Mammary epithelial cell (primary cell): ENCODE measurements at regions not wholly inside any gene's neighbourhood (a gene's known extent, or its start where the extent isn't known, plus 50 kb on each side); places are given as distances from the start of the nearest gene placed in this dataset.

Experiments used
- EZH2 ChIP-seq: IDR thresholded peaks from 2 replicates; pipeline ENCODE4 v1.6.1; 2012; ENCODE audit warnings: low read length, inconsistent platforms, borderline replicate concordance
- TF ChIP-seq, protein P1 (sequence below), 2 donors: IDR thresholded peaks in 1 of 2; conservative IDR thresholded peaks in 1 of 2; 2 replicates each; pipeline ENCODE4 v1.5.1; 2011 to 2012; ENCODE audit warnings: inconsistent platforms in 2 of 2, low read length in 2 of 2, mild to moderate bottlenecking in 2 of 2, control low read depth in 1 of 2, low read depth in 1 of 2; ENCODE audit not compliant: insufficient read depth in 1 of 2; ENCODE audit errors: extremely low read depth in 1 of 2

DNA sequence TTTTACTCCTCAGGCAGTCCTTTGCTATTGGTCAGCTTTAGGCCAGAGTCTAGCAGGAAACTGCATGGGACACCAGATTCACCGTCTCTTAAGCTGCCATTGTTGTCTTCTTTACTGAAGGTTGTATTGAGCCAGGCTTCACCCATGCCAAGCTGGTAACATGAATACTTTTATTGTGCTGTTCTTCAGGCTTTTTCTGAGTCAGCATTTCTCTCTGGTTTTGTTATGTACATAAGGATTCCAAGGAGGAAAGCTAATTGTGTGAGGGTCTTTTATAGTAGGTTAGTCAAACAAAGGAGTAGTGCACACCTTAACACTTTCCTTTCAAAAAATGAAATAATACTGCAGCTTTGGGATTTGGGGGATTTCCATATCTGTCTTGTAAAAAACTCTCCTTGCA lies 252.8 kb downstream of the JRKL start:
- no peak for TF ChIP-seq EZH2
- TF ChIP-seq, protein P1, sequence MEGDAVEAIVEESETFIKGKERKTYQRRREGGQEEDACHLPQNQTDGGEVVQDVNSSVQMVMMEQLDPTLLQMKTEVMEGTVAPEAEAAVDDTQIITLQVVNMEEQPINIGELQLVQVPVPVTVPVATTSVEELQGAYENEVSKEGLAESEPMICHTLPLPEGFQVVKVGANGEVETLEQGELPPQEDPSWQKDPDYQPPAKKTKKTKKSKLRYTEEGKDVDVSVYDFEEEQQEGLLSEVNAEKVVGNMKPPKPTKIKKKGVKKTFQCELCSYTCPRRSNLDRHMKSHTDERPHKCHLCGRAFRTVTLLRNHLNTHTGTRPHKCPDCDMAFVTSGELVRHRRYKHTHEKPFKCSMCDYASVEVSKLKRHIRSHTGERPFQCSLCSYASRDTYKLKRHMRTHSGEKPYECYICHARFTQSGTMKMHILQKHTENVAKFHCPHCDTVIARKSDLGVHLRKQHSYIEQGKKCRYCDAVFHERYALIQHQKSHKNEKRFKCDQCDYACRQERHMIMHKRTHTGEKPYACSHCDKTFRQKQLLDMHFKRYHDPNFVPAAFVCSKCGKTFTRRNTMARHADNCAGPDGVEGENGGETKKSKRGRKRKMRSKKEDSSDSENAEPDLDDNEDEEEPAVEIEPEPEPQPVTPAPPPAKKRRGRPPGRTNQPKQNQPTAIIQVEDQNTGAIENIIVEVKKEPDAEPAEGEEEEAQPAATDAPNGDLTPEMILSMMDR (conservative IDR thresholded peaks at IDR 0.05 in 1 of 2, IDR thresholded peaks at IDR 0.05 in 1 of 2; ENCODE audit: extremely low read depth in 1 of 2, insufficient read depth in 1 of 2, low read depth in 1 of 2, low read length in 2 of 2): no peak
